Trophoblast cell (in vitro differentiated cells and primary cell): ENCODE measurements at regions not wholly inside any gene's neighbourhood (a gene's known extent, or its start where the extent isn't known, plus 50 kb on each side); places are given as distances from the start of the nearest gene placed in this dataset.

Source experiments
- DNase-seq, 2 donors: peaks; one replicate each; pipeline ENCODE4 v3.0.0-alpha.2; 2016
- H2AFZ ChIP-seq: 2 replicates; pipeline ENCODE4 v1.6.1; 2013; ENCODE audit warnings: low read length, moderate library complexity, mild to moderate bottlenecking; ENCODE audit not compliant: insufficient read depth, poor library complexity
- H2AK5ac ChIP-seq: 2 replicates; pipeline ENCODE4 v1.6.1; 2013; ENCODE audit warnings: mild to moderate bottlenecking, low read length
- H2BK120ac ChIP-seq: 2 replicates; pipeline ENCODE4 v1.6.1; 2013; ENCODE audit warnings: low read length, mild to moderate bottlenecking, moderate library complexity; ENCODE audit not compliant: insufficient read depth, poor library complexity
- H2BK12ac ChIP-seq: 2 replicates; pipeline ENCODE4 v1.6.1; 2013; ENCODE audit warnings: mild to moderate bottlenecking, low read length, moderate library complexity
- H2BK5ac ChIP-seq: 2 replicates; pipeline ENCODE4 v1.6.1; 2013; ENCODE audit warnings: low read length, low read depth, moderate library complexity, mild to moderate bottlenecking; ENCODE audit not compliant: poor library complexity
- H3K14ac ChIP-seq: 2 replicates; pipeline ENCODE4 v1.6.1; 2013; ENCODE audit warnings: mild to moderate bottlenecking, low read length
- H3K18ac ChIP-seq: 2 replicates; pipeline ENCODE4 v1.6.1; 2013; ENCODE audit warnings: mild to moderate bottlenecking, low read length
- H3K23ac ChIP-seq: 2 replicates; pipeline ENCODE4 v1.6.1; 2013; ENCODE audit warnings: low read length
- H3K27ac ChIP-seq: 2 replicates; pipeline ENCODE4 v1.5.1; 2013; ENCODE audit warnings: low read depth, mild to moderate bottlenecking, inconsistent platforms, low read length, moderate library complexity
- H3K27me3 ChIP-seq: 2 replicates; pipeline ENCODE4 v1.6.1; 2013; ENCODE audit warnings: inconsistent platforms, mild to moderate bottlenecking, low read length, moderate library complexity; ENCODE audit not compliant: insufficient read depth
- H3K36me3 ChIP-seq, 2 experiments: 1 replicate in 1 of 2; 2 replicates in 1 of 2; pipeline ENCODE4 v1.6.1; 2013; ENCODE audit warnings: low read length in 2 of 2, mild to moderate bottlenecking in 2 of 2, moderate library complexity in 1 of 2; ENCODE audit not compliant: insufficient read depth in 2 of 2, control insufficient read depth in 1 of 2
- H3K4ac ChIP-seq: 2 replicates; pipeline ENCODE4 v1.6.1; 2013; ENCODE audit warnings: low read depth, mild to moderate bottlenecking, low read length, moderate library complexity
- H3K4me1 ChIP-seq, 2 experiments: 1 replicate in 1 of 2; 2 replicates in 1 of 2; pipeline ENCODE4 v1.6.1; 2013; ENCODE audit warnings: low read length in 2 of 2, mild to moderate bottlenecking in 2 of 2, moderate library complexity in 1 of 2; ENCODE audit not compliant: insufficient read depth in 2 of 2, control insufficient read depth in 1 of 2
- H3K4me2 ChIP-seq: 2 replicates; pipeline ENCODE4 v1.6.1; 2013; ENCODE audit warnings: inconsistent platforms, mild to moderate bottlenecking, low read length, moderate library complexity
- H3K4me3 ChIP-seq: 2 replicates; pipeline ENCODE4 v1.5.1; 2013; ENCODE audit warnings: mild to moderate bottlenecking, low read depth, low read length, inconsistent platforms
- H3K79me1 ChIP-seq: one replicate; pipeline ENCODE4 v1.6.1; 2013; ENCODE audit warnings: low read length
- H3K79me2 ChIP-seq: 2 replicates; pipeline ENCODE4 v1.6.1; 2013; ENCODE audit warnings: low read length, mild to moderate bottlenecking; ENCODE audit not compliant: control insufficient read depth, insufficient read depth, poor library complexity
- H3K9ac ChIP-seq: 2 replicates; pipeline ENCODE4 v1.6.1; 2013; ENCODE audit warnings: mild to moderate bottlenecking, low read length
- H3K9me3 ChIP-seq: 2 replicates; pipeline ENCODE4 v1.6.1; 2013; ENCODE audit warnings: low read depth, mild to moderate bottlenecking, control low read depth, inconsistent platforms, low read length; ENCODE audit not compliant: insufficient read depth
- H4K12ac ChIP-seq: 2 replicates; pipeline ENCODE4 v1.6.1; 2013; ENCODE audit warnings: low read depth, mild to moderate bottlenecking, low read length, moderate library complexity
- H4K8ac ChIP-seq: 2 replicates; pipeline ENCODE4 v1.6.1; 2013; ENCODE audit warnings: low read depth, mild to moderate bottlenecking, low read length, moderate library complexity
- H4K91ac ChIP-seq: one replicate; pipeline ENCODE4 v1.6.1; 2013; ENCODE audit warnings: low read depth, mild to moderate bottlenecking, low read length, moderate library complexity
- WGBS: extraction: QIAGEN DNeasy Blood & Tissue Kit; methylation state at CpG from one replicate; pipeline ENCODE4 v1.1.7; 2013; ENCODE audit warnings: missing lambda C conversion rate; ENCODE audit not compliant: insufficient read length, insufficient coverage; ENCODE audit errors: extremely low coverage; 5-methylcytosine and 5-hydroxymethylcytosine counted together

GRCh38 chr13:73451221-73452029 is 392.6 kb downstream of the KLF5 start:
- Histone ChIP-seq H3K9ac (no peak overlapping the region), H2BK120ac (no peak overlapping the region), H3K14ac (no peak overlapping the region), H3K36me3 (no peaks in the 10 kb centered on the region), H2AFZ (no peak overlapping the region), H3K27ac (no peak overlapping the region), H3K23ac (no peak overlapping the region), H3K79me1 (no peaks in the 10 kb centered on the region), H3K79me2 (no peaks in the 10 kb centered on the region), H3K4me3 (no peak overlapping the region), H4K12ac (no peak overlapping the region), H2AK5ac (no peak overlapping the region), H4K8ac (no peak overlapping the region), H3K9me3 (no peaks in the 10 kb centered on the region), H2BK12ac (no peak overlapping the region), H3K4ac (no peak overlapping the region), H3K4me2 (no peak overlapping the region), H2BK5ac (no peak overlapping the region), H3K27me3 (no peaks in the 10 kb centered on the region), H3K4me1 (peaks cover 0 to 3% of the 10 kb centered on the region in 2 experiments), H4K91ac (no peak overlapping the region), H3K18ac (no peak overlapping the region)
- DNase-seq = no peak
- WGBS = no CpG with 5 or more reads among the region's 10 CpGs

- peaks cover 0 to 3% of the 10 kb centered on the region in 2 experiments for H3K4me1 ChIP-seq
- H2BK12ac ChIP-seq = no peak overlapping the region
- no peak overlapping the region for H3K23ac ChIP-seq
- H3K27me3 ChIP-seq = no peaks in the 10 kb centered on the region
- DNase-seq = peak; percentile 38 to 66
- no peaks in the 10 kb centered on the region for H3K9me3 ChIP-seq
- H3K4me2 ChIP-seq = no peak overlapping the region
- H3K9ac ChIP-seq = no peak overlapping the region
- H2BK5ac ChIP-seq = no peak overlapping the region
- H3K36me3 ChIP-seq = no peaks in the 10 kb centered on the region
- no peak overlapping the region for H4K12ac ChIP-seq
- no peak overlapping the region for H3K4me3 ChIP-seq
- WGBS = no CpG with 5 or more reads among the region's 2 CpGs
- H3K79me2 ChIP-seq = no peaks in the 10 kb centered on the region
- no peak overlapping the region for H2AK5ac ChIP-seq
- no peak overlapping the region for H4K8ac ChIP-seq
- H2BK120ac ChIP-seq = no peak overlapping the region
- H3K79me1 ChIP-seq = no peaks in the 10 kb centered on the region
- H4K91ac ChIP-seq = no peak overlapping the region
- no peak overlapping the region for H3K18ac ChIP-seq
- H3K4ac ChIP-seq = no peak overlapping the region
- no peak overlapping the region for H3K14ac ChIP-seq
- H2AFZ ChIP-seq = no peak overlapping the region
- no peak overlapping the region for H3K27ac ChIP-seq
Measured at GRCh38 chr13:73450583-73450982, 391.8 kb downstream of the KLF5 start.

GRCh38 chr13:73449252-73449651 is 390.4 kb downstream of the KLF5 start:
- Histone ChIP-seq H3K79me2 (no peaks in the 10 kb centered on the region), H2AK5ac (no peak overlapping the region), H3K27me3 (no peaks in the 10 kb centered on the region), H4K8ac (no peak overlapping the region), H3K18ac (no peak overlapping the region), H4K12ac (no peak overlapping the region), H3K36me3 (no peaks in the 10 kb centered on the region), H3K4me3 (no peak overlapping the region), H2BK120ac (no peak overlapping the region), H3K27ac (no peak overlapping the region), H2BK5ac (no peak overlapping the region), H2BK12ac (no peak overlapping the region), H3K4ac (no peak overlapping the region), H2AFZ (no peak overlapping the region), H3K79me1 (no peaks in the 10 kb centered on the region), H4K91ac (no peak overlapping the region), H3K23ac (no peak overlapping the region), H3K9me3 (no peaks in the 10 kb centered on the region), H3K9ac (no peak overlapping the region), H3K4me2 (no peak overlapping the region), H3K4me1 (peaks cover 0 to 3% of the 10 kb centered on the region in 2 experiments), H3K14ac (no peak overlapping the region)
- no CpG with 5 or more reads among the region's 1 CpG for WGBS
- no peak for DNase-seq

- Histone ChIP-seq H2BK12ac (no peak overlapping the region), H3K36me3 (peaks cover 0 to 2% of the 10 kb centered on the region in 2 experiments), H2AFZ (no peak overlapping the region), H3K4ac (no peak overlapping the region), H3K79me1 (no peaks in the 10 kb centered on the region), H4K8ac (no peak overlapping the region), H3K23ac (no peak overlapping the region), H3K79me2 (no peaks in the 10 kb centered on the region), H3K27ac (no peak overlapping the region), H3K4me2 (no peak overlapping the region), H3K18ac (no peak overlapping the region), H3K9ac (no peak overlapping the region), H2BK5ac (no peak overlapping the region), H3K9me3 (peaks cover 5% of the 10 kb centered on the region), H2BK120ac (no peak overlapping the region), H4K91ac (no peak overlapping the region), H2AK5ac (no peak overlapping the region), H3K4me1 (no peaks in the 10 kb centered on the region), H3K4me3 (no peak overlapping the region), H3K27me3 (no peaks in the 10 kb centered on the region), H3K14ac (no peak overlapping the region), H4K12ac (no peak overlapping the region)
- no CpG with 5 or more reads among the region's 3 CpGs for WGBS
- peak in 1 of 2 donors; percentile 13 for DNase-seq
Measured at GRCh38 chr13:73440296-73440895, 381.6 kb downstream of the KLF5 start.
